ENCODE measurements at regions not wholly inside any gene's neighbourhood (a gene's known extent, or its start where the extent isn't known, plus 50 kb on each side); places are given as distances from the start of the nearest gene placed in this dataset.

GRCh38 chr4:126993351-126993750 lies 639.4 kb upstream of the INTU start:
- Histone ChIP-seq H3K36me3 (no peaks in the 10 kb centered on the region), H3K9me3 (no peaks in the 10 kb centered on the region), H3K4me3 (no peak overlapping the region), H3K27ac (no peak overlapping the region), H3K4me1 (no peaks in the 10 kb centered on the region), H3K27me3 (no peaks in the 10 kb centered on the region)
- intact Hi-C loops (cut with DNase I): no loop called here
- TF ChIP-seq, protein P1, sequence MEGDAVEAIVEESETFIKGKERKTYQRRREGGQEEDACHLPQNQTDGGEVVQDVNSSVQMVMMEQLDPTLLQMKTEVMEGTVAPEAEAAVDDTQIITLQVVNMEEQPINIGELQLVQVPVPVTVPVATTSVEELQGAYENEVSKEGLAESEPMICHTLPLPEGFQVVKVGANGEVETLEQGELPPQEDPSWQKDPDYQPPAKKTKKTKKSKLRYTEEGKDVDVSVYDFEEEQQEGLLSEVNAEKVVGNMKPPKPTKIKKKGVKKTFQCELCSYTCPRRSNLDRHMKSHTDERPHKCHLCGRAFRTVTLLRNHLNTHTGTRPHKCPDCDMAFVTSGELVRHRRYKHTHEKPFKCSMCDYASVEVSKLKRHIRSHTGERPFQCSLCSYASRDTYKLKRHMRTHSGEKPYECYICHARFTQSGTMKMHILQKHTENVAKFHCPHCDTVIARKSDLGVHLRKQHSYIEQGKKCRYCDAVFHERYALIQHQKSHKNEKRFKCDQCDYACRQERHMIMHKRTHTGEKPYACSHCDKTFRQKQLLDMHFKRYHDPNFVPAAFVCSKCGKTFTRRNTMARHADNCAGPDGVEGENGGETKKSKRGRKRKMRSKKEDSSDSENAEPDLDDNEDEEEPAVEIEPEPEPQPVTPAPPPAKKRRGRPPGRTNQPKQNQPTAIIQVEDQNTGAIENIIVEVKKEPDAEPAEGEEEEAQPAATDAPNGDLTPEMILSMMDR (IDR thresholded peaks at IDR 0.05): no peak
- TF ChIP-seq POLR2AphosphoS5 (IDR thresholded peaks at IDR 0.05; ENCODE audit: insufficient read depth in 1 of 2, low read depth in 1 of 2) (no peak), POLR2A (IDR thresholded peaks at IDR 0.05) (no peak)
- DNase-seq (ENCODE audit: extremely low spot score in 2 of 2): no peak

DNA sequence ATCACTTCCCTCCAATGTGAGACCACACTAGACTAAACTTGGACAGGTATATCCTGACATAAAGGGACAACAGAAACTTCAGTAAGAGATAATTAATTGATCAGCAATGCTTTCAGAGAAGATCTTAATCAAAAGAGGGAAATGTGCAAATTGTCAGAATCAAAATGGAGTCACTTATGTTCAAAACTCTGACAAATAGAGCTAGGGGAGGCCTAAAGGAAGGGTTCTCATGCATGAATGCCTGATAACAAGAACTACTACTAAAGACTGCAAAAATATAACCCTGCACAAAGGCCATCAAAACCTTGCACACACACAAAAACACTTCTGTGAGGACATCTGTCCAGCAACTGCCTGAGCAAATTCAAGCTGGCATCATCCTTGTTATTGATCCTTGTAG lies 637.5 kb upstream of the INTU start:
- no peaks in the 10 kb centered on the region for H3K36me3 ChIP-seq
- no peaks in the 10 kb centered on the region for H3K4me1 ChIP-seq
- H3K9me3 ChIP-seq: no peaks in the 10 kb centered on the region
- no peaks in the 10 kb centered on the region for H3K27me3 ChIP-seq
- intact Hi-C loops (cut with DNase I): no loop called here
- no peak for DNase-seq (ENCODE audit: extremely low spot score in 2 of 2)
- H3K27ac ChIP-seq: no peak overlapping the region
- TF ChIP-seq POLR2A (IDR thresholded peaks at IDR 0.05) (no peak), POLR2AphosphoS5 (IDR thresholded peaks at IDR 0.05; ENCODE audit: insufficient read depth in 1 of 2, low read depth in 1 of 2) (no peak)
- TF ChIP-seq, protein P1 (IDR thresholded peaks at IDR 0.05): no peak
- H3K4me3 ChIP-seq: no peak overlapping the region

GRCh38 chr4:127000110-127000509 lies 632.6 kb upstream of the INTU start:
- DNase-seq (ENCODE audit: extremely low spot score in 2 of 2): no peak
- Histone ChIP-seq H3K27me3 (no peaks in the 10 kb centered on the region), H3K9me3 (no peaks in the 10 kb centered on the region), H3K36me3 (no peaks in the 10 kb centered on the region), H3K4me1 (no peaks in the 10 kb centered on the region), H3K4me3 (no peak overlapping the region), H3K27ac (no peak overlapping the region)
- TF ChIP-seq POLR2A (IDR thresholded peaks at IDR 0.05): no peak
- TF ChIP-seq POLR2AphosphoS5 (IDR thresholded peaks at IDR 0.05; ENCODE audit: insufficient read depth in 1 of 2, low read depth in 1 of 2): no peak
- TF ChIP-seq, protein P1 (IDR thresholded peaks at IDR 0.05): no peak
- intact Hi-C loops (cut with DNase I): no loop called here

- intact Hi-C loops (cut with DNase I): no loop called here
- Histone ChIP-seq H3K9me3 (no peaks in the 10 kb centered on the region), H3K27me3 (no peaks in the 10 kb centered on the region)
These were observed 631.9 kb upstream of the INTU start for GRCh38 chr4:127000846-127001245.

GRCh38 chr4:127001933-127002332 lies 630.8 kb upstream of the INTU start:
- Histone ChIP-seq H3K4me3 (no peak overlapping the region), H3K4me1 (no peaks in the 10 kb centered on the region), H3K27ac (no peak overlapping the region), H3K36me3 (no peaks in the 10 kb centered on the region), H3K9me3 (no peaks in the 10 kb centered on the region), H3K27me3 (no peaks in the 10 kb centered on the region)
- no peak for DNase-seq (ENCODE audit: extremely low spot score in 2 of 2)
- TF ChIP-seq, protein P1 (IDR thresholded peaks at IDR 0.05): no peak
- no peak for TF ChIP-seq POLR2AphosphoS5 (IDR thresholded peaks at IDR 0.05; ENCODE audit: insufficient read depth in 1 of 2, low read depth in 1 of 2)
- TF ChIP-seq POLR2A (IDR thresholded peaks at IDR 0.05): no peak
- intact Hi-C loops (cut with DNase I): no loop called here

More at GRCh38 chr4:127000846-127001245, 631.9 kb upstream of the INTU start:
- Histone ChIP-seq H3K27ac (no peak overlapping the region), H3K4me1 (no peaks in the 10 kb centered on the region), H3K36me3 (no peaks in the 10 kb centered on the region), H3K4me3 (no peak overlapping the region)
- no peak for TF ChIP-seq POLR2AphosphoS5 (IDR thresholded peaks at IDR 0.05; ENCODE audit: insufficient read depth in 1 of 2, low read depth in 1 of 2)
- DNase-seq (ENCODE audit: extremely low spot score in 2 of 2): no peak
